ENCODE measurements at regions not wholly inside any gene's neighbourhood (a gene's known extent, or its start where the extent isn't known, plus 50 kb on each side); places are given as distances from the start of the nearest gene placed in this dataset.

GRCh38 chr7:119943942-119944600 is 328.9 kb upstream of the KCND2 start:
- 45% methylated on average over 5 of the region's 5 CpGs for WGBS (ENCODE audit: insufficient coverage, insufficient replicate concordance, low lambda C conversion rate, missing lambda C conversion rate)

More at GRCh38 chr7:119943942-119944600, 328.9 kb upstream of the KCND2 start:
- DNase-seq (ENCODE audit: low read depth, low spot score) (no peak), ATAC-seq (peak; percentile 34; the same call in 2 of the 3 replicates), FAIRE-seq (peak; percentile 13)
- RAD21 ChIA-PET (ENCODE audit: unreplicated experiment): no interaction called here
- TF ChIP-seq RAD21 (IDR thresholded peaks at IDR 0.05; ENCODE audit: insufficient read depth, low read depth, low read length) (no peak), EED (IDR thresholded peaks at IDR 0.05; ENCODE audit: low read depth) (no peak), BCLAF1 (IDR thresholded peaks at IDR 0.05) (no peak)
- SMC1A ChIA-PET (ENCODE audit: uncharacterized antibody, unreplicated experiment): interaction anchor here (1.0 kb wide), 1 partner anchor 9 kb away, joined by 3 read pairs; no protein-coding TSS in a partner anchor
- H3K4me2 ChIP-seq (ENCODE audit: control insufficient read depth, insufficient read depth): no peak overlapping the region
- no peak overlapping the region for H3K9ac ChIP-seq (ENCODE audit: control insufficient read depth, insufficient read depth, low read length)
- no peaks in the 10 kb centered on the region for H3K79me2 ChIP-seq (ENCODE audit: control insufficient read depth, insufficient read depth, low read length)
- no peak overlapping the region for H3K27ac ChIP-seq (ENCODE audit: control insufficient read depth, insufficient read depth)
- H2AFZ ChIP-seq (ENCODE audit: control insufficient read depth, low read depth, low read length): no peak overlapping the region
- POLR2A ChIA-PET: no interaction called here
- no peaks in the 10 kb centered on the region for H3K36me3 ChIP-seq (ENCODE audit: control insufficient read depth in 2 of 2, insufficient read depth in 2 of 2, low read length in 1 of 2)
- in situ Hi-C loops (cut with MboI) (loop anchor here (10.0 kb wide), 1 partner anchor 781 kb away; no protein-coding TSS in a partner anchor), intact Hi-C loops (cut with micrococcal nuclease; ENCODE audit: unreplicated experiment) (no loop called here)
- no peaks in the 10 kb centered on the region for H3K9me3 ChIP-seq (replicated peaks; ENCODE audit: control insufficient read depth, insufficient read depth, low read length)
- no peaks in the 10 kb centered on the region for H3K4me1 ChIP-seq (ENCODE audit: control insufficient read depth, insufficient read depth, low read length)
- no peak overlapping the region for H3K4me3 ChIP-seq
- H4K20me1 ChIP-seq (ENCODE audit: control insufficient read depth, insufficient read depth): no peaks in the 10 kb centered on the region
- no peaks in the 10 kb centered on the region for H3K27me3 ChIP-seq (replicated peaks in 1 of 2; ENCODE audit: control insufficient read depth in 2 of 2, insufficient read depth in 2 of 2, low read length in 1 of 2)
- CTCF ChIA-PET: interaction anchor here (1.1 kb wide), 1 partner anchor 9 kb away, joined by 3 read pairs; no protein-coding TSS in a partner anchor
- BruUV-seq (replicated peaks): no TSS peak
